Stomach (tissue), 8 donors: ENCODE measurements at regions not wholly inside any gene's neighbourhood (a gene's known extent, or its start where the extent isn't known, plus 50 kb on each side); places are given as distances from the start of the nearest gene placed in this dataset.

Source experiments
- DNase-seq, 2 donors: peaks; one replicate each; pipeline versions ENCODE4 v3.0.0 to v3.0.0-alpha.2; 2013 to 2019
- H3K27ac ChIP-seq, 5 donors: fragments of 200-600 bp in 4 of 5; sonication (generic) in 4 of 5; one replicate each; pipeline ENCODE4 v1.5.1; 2013 to 2019; ENCODE audit warnings: mild to moderate bottlenecking in 1 of 5, moderate library complexity in 1 of 5
- H3K27me3 ChIP-seq, 3 donors: fragments of 200-600 bp; sonication (generic); one replicate each; pipeline ENCODE4 v1.5.1; 2017 to 2019; ENCODE audit warnings: mixed run types in 1 of 3
- H3K36me3 ChIP-seq, 4 donors: fragments of 200-600 bp; sonication (generic); 1 replicate in 3 of 4; 2 replicates in 1 of 4; pipeline ENCODE4 v1.5.1; 2016 to 2019
- H3K4me1 ChIP-seq, 4 donors: fragments of 200-600 bp; sonication (generic); one replicate each; pipeline ENCODE4 v1.5.1; 2016 to 2019
- H3K4me3 ChIP-seq, 4 donors: fragments of 200-600 bp; sonication (generic) in 3 of 4; one replicate each; pipeline ENCODE4 v1.5.1; 2016 to 2019; ENCODE audit warnings: mild to moderate bottlenecking in 1 of 4
- H3K9me3 ChIP-seq, 4 donors: fragments of 200-600 bp; sonication (generic); one replicate each; pipeline ENCODE4 v1.5.1; 2016 to 2019
- EP300 ChIP-seq: sonication (generic); formaldehyde crosslinking; IDR thresholded peaks from one replicate; pipeline ENCODE4 v1.6.1; 2017; ENCODE audit warnings: antibody characterized with exemption
- POLR2A ChIP-seq, 4 donors: fragments of 450-650 bp; IDR thresholded peaks; one replicate each; pipeline ENCODE4 v1.6.1; 2016; ENCODE audit warnings: antibody characterized with exemption in 4 of 4, control low read depth in 2 of 4, mild to moderate bottlenecking in 1 of 4, moderate library complexity in 1 of 4
- POLR2AphosphoS5 ChIP-seq, 3 donors: sonication (generic); formaldehyde crosslinking; IDR thresholded peaks; one replicate each; pipeline ENCODE4 v1.6.1; 2016; ENCODE audit warnings: antibody characterized with exemption in 3 of 3
- WGBS, 5 donors: extraction: QIAGEN DNeasy Blood & Tissue Kit in 3 of 5; methylation state at CpG; one replicate each; pipeline versions ENCODE4 v1.1.5 to v1.1.7; 2013 to 2018; 5-methylcytosine and 5-hydroxymethylcytosine counted together
- intact Hi-C: fragments of 100-400 bp; cut with DNase I; formaldehyde crosslinking; loops from one replicate; pipeline ENCODE4 v1.15.1; 2023; ENCODE audit warnings: low total_unique reads
- TF ChIP-seq, protein P1 (sequence below), 7 experiments: fragments of 450-650 bp in 4 of 7; fragments of 200-600 bp in 3 of 7; sonication (generic) in 3 of 7; IDR thresholded peaks; one replicate each; pipeline ENCODE4 v1.5.1; 2016 to 2019; ENCODE audit warnings: antibody characterized with exemption in 7 of 7, control low read depth in 2 of 7, mild to moderate bottlenecking in 1 of 7
- donor health status: healthy with polysubstance abuse.
- donor health status: Bipolar disorder and iron deficiency.
- donor health status: healthy.

DNA sequence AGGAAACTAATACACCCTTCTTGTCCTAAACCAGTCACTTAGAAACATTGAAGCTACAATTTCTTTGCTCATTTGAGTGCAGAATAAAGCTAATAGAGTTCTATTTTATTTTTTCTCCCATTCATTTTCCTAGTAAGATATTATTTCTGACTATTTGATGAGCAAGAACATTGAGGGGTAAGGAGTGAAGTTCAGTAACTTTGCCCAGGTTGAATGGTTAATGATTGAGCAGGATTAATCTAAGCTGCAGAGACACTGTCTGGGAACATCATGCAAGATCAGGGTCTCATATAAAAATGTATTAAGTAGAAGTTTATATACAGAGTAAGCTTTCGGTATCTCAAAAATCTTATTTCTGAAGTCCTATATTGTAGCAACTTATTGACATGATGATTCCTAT, 102.4 kb upstream of the LIMCH1 start:
- H3K9me3 ChIP-seq: no peaks in the 10 kb centered on the region
- no peak overlapping the region for H3K27ac ChIP-seq
- no peaks in the 10 kb centered on the region for H3K36me3 ChIP-seq
- WGBS, 5 donors: 97 to 100% (median 97%) methylated on average over 1 of the region's 1 CpG
- intact Hi-C loops: no loop called here
- no peak for TF ChIP-seq POLR2AphosphoS5 (IDR thresholded peaks at IDR 0.05)
- no peak for TF ChIP-seq POLR2A (IDR thresholded peaks at IDR 0.05)
- TF ChIP-seq, protein P1, sequence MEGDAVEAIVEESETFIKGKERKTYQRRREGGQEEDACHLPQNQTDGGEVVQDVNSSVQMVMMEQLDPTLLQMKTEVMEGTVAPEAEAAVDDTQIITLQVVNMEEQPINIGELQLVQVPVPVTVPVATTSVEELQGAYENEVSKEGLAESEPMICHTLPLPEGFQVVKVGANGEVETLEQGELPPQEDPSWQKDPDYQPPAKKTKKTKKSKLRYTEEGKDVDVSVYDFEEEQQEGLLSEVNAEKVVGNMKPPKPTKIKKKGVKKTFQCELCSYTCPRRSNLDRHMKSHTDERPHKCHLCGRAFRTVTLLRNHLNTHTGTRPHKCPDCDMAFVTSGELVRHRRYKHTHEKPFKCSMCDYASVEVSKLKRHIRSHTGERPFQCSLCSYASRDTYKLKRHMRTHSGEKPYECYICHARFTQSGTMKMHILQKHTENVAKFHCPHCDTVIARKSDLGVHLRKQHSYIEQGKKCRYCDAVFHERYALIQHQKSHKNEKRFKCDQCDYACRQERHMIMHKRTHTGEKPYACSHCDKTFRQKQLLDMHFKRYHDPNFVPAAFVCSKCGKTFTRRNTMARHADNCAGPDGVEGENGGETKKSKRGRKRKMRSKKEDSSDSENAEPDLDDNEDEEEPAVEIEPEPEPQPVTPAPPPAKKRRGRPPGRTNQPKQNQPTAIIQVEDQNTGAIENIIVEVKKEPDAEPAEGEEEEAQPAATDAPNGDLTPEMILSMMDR (IDR thresholded peaks at IDR 0.05): no peak
- no peak for TF ChIP-seq EP300
- DNase-seq: no peak
- peaks cover 0 to 18% (median 9%) of the 10 kb centered on the region in 4 donors for H3K4me1 ChIP-seq
- no peaks in the 10 kb centered on the region for H3K27me3 ChIP-seq
- H3K4me3 ChIP-seq: no peak overlapping the region

DNA sequence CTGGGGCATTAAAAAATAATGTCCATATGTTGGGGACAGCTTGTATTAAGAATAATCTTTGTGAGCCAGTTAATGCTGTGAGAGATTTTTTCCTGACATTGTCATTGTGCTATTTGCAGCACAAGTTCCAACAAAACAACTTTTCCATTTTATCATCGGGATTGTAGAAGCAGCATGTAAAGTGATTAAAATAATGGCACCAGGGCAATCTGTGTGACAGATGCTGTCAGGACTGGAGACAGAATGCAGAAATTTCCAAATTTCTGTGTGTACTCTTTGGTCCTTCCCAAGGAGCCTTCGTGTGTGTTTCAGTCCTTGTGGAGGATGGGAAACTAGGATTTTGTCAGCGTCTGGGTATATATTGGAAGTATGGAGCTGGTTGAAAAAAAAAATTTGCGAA, 101.5 kb upstream of the LIMCH1 start:
- 76 to 92% (median 85%) methylated on average over 4 of the region's 4 CpGs for WGBS, 5 donors
- Histone ChIP-seq H3K27ac (no peak overlapping the region), H3K36me3 (no peaks in the 10 kb centered on the region), H3K27me3 (no peaks in the 10 kb centered on the region), H3K4me3 (no peak overlapping the region), H3K4me1 (peaks cover 0 to 18% (median 9%) of the 10 kb centered on the region in 4 donors), H3K9me3 (no peaks in the 10 kb centered on the region)
- no peak for DNase-seq
- no peak for TF ChIP-seq POLR2A (IDR thresholded peaks at IDR 0.05)
- no peak for TF ChIP-seq POLR2AphosphoS5 (IDR thresholded peaks at IDR 0.05)
- intact Hi-C loops: no loop called here

DNA sequence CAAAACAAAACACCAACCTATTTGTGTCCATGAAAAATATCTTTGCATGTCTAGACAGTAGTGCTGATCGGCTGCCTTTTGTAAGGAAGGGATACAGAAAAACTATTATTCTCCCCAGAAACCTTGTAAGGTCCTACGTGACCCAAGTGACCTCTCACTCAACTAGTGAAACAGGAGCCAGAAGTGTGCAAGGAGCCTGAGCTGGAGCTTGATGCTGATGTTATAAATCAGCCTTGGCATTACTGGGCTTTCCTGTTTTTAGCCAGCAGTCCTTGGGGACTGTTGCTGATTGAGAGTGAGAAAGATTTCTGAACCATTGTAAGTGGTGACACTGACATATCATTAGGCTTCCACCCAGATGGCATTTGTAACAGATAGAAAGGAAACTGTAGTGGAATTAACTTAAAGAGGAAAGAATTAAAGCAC, 100.8 kb upstream of the LIMCH1 start:
- Histone ChIP-seq H3K36me3 (no peaks in the 10 kb centered on the region), H3K27me3 (no peaks in the 10 kb centered on the region), H3K9me3 (no peaks in the 10 kb centered on the region), H3K4me1 (peaks cover 0 to 17% (median 8%) of the 10 kb centered on the region in 4 donors), H3K27ac (no peak overlapping the region), H3K4me3 (no peak overlapping the region)
- DNase-seq: peak in 1 of 2 donors; percentile 44
- TF ChIP-seq POLR2A (IDR thresholded peaks at IDR 0.05) (no peak), POLR2AphosphoS5 (IDR thresholded peaks at IDR 0.05) (no peak), EP300 (no peak)
- TF ChIP-seq, protein P1 (IDR thresholded peaks at IDR 0.05): no peak
- intact Hi-C loops: no loop called here
- WGBS, 5 donors: 40 to 59% (median 52%) methylated on average over 2 of the region's 2 CpGs

DNA sequence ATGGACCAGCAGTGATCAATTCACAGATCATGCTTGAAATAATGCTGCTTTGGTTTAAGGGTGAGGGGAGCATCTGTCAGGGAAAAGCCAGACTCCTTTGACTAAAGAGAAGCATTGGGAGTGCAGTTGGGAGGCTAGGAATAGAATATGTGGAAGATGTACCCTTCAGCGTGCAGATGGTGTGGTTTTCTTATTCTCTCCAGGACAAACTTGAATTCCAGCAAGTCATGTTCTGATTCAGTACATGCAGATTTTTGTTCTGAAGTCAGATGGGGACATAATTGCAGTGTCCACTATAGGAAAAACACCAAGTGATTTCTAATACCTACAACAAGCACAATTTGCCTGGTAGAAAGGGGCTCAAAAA, 99.0 kb upstream of the LIMCH1 start:
- Histone ChIP-seq H3K36me3 (no peaks in the 10 kb centered on the region), H3K4me1 (peaks cover 0 to 22% (median 13%) of the 10 kb centered on the region in 4 donors), H3K27ac (no peak overlapping the region), H3K9me3 (no peaks in the 10 kb centered on the region), H3K4me3 (no peak overlapping the region), H3K27me3 (no peaks in the 10 kb centered on the region)
- WGBS, 5 donors: 86 to 100% (median 90%) methylated on average over 1 of the region's 1 CpG
- intact Hi-C loops: no loop called here
- TF ChIP-seq POLR2AphosphoS5 (IDR thresholded peaks at IDR 0.05) (no peak), POLR2A (IDR thresholded peaks at IDR 0.05) (no peak), EP300 (no peak)
- TF ChIP-seq, protein P1 (IDR thresholded peaks at IDR 0.05): no peak
- DNase-seq: no peak

DNA sequence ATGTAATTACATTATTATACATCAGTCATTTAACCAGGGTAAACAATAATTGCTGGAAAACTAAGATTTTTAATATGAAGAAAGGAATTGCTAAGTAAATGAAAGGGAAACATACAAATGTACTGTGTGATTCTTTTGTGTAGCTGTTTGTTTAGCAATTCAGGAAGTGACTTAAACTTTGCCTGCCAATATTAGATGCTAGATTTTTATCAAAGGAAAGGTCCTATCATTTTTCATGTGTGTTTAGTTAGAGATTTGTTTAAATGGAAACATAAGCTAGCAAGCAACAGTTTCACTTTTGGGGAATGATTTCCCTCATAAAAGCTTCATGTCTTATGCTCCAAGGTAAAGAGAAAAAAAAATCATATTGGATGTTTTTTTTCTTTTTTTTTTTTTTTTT, 95.1 kb upstream of the LIMCH1 start:
- Histone ChIP-seq H3K27ac (no peak overlapping the region), H3K9me3 (no peaks in the 10 kb centered on the region), H3K27me3 (no peaks in the 10 kb centered on the region), H3K36me3 (no peaks in the 10 kb centered on the region), H3K4me1 (peaks cover 0 to 12% (median 8%) of the 10 kb centered on the region in 4 donors), H3K4me3 (no peak overlapping the region)
- TF ChIP-seq POLR2AphosphoS5 (IDR thresholded peaks at IDR 0.05): peak in 1 of 3 donors; percentile 14
- TF ChIP-seq, protein P1 (IDR thresholded peaks at IDR 0.05): no peak
- intact Hi-C loops: no loop called here
- no peak for DNase-seq
